Heart left ventricle (tissue), 16 donors: ENCODE measurements at regions not wholly inside any gene's neighbourhood (a gene's known extent, or its start where the extent isn't known, plus 50 kb on each side); places are given as distances from the start of the nearest gene placed in this dataset.

Source experiments
- ATAC-seq, 4 donors: fragments of 200-7000 bp; cut with Tn5 transposase; one replicate each; pipeline ENCODE4 v1.9.1; 2020 to 2022; ENCODE audit warnings: moderate library complexity in 4 of 4, mild to moderate bottlenecking in 3 of 4, moderate number of reproducible peaks in 1 of 4
- DNase-seq, 5 donors: peaks; one replicate each; pipeline ENCODE4 v3.0.0-alpha.2; 2020
- H3K27ac ChIP-seq, 12 donors: fragments of 200-600 bp; sonication (generic) in 4 of 12; one replicate each; pipeline versions ENCODE4 v1.5.0 to v1.8.0; 2016 to 2022; ENCODE audit warnings: mild to moderate bottlenecking in 2 of 12
- H3K27me3 ChIP-seq, 9 donors: fragments of 200-600 bp; sonication (generic) in 2 of 9; one replicate each; pipeline versions ENCODE4 v1.5.1 to v1.8.0; 2016 to 2022; ENCODE audit warnings: mild to moderate bottlenecking in 3 of 9
- H3K36me3 ChIP-seq, 9 donors: fragments of 200-600 bp; sonication (generic) in 2 of 9; one replicate each; pipeline versions ENCODE4 v1.5.0 to v1.8.0; 2018 to 2022; ENCODE audit warnings: mild to moderate bottlenecking in 2 of 9
- H3K4me1 ChIP-seq, 12 donors: fragments of 200-600 bp; sonication (generic) in 4 of 12; one replicate each; pipeline versions ENCODE4 v1.5.0 to v1.8.0; 2016 to 2022; ENCODE audit warnings: mild to moderate bottlenecking in 3 of 12
- H3K4me3 ChIP-seq, 12 donors: fragments of 200-600 bp; sonication (generic) in 4 of 12; one replicate each; pipeline versions ENCODE4 v1.5.0 to v1.8.0; 2017 to 2022; ENCODE audit warnings: mild to moderate bottlenecking in 9 of 12, moderate library complexity in 4 of 12
- H3K9me3 ChIP-seq, 12 donors: fragments of 200-600 bp; sonication (generic) in 4 of 12; one replicate each; pipeline versions ENCODE4 v1.5.0 to v1.8.0; 2016 to 2022; ENCODE audit warnings: mild to moderate bottlenecking in 1 of 12
- POLR2A ChIP-seq, 2 donors: fragments of 450-650 bp; IDR thresholded peaks; one replicate each; pipeline ENCODE4 v1.6.1; 2017; ENCODE audit warnings: antibody characterized with exemption in 2 of 2, mild to moderate bottlenecking in 2 of 2, moderate library complexity in 2 of 2
- WGBS, 4 donors: extraction: QIAGEN DNeasy Blood & Tissue Kit in 2 of 4; methylation state at CpG; one replicate each; pipeline versions ENCODE4 v1.1.5 to v1.1.7; 2013 to 2018; 5-methylcytosine and 5-hydroxymethylcytosine counted together
- intact Hi-C, 10 donors: fragments of 100-400 bp; cut with DNase I; formaldehyde crosslinking; loops; one replicate each; pipeline versions ENCODE4 v1.11.1 to v1.14.2; 2022
- TF ChIP-seq, protein P1 (sequence below), 12 donors: fragments of 200-600 bp; sonication (generic) in 4 of 12; IDR thresholded peaks; one replicate each; pipeline versions ENCODE4 v1.5.0 to v1.8.0; 2018 to 2022; ENCODE audit warnings: antibody characterized with exemption in 12 of 12, mild to moderate bottlenecking in 5 of 12
- donor health status: ischemic (EF 13 %, LVEDD 7.1; RV severe dilation, severe dysfunction).
- donor health status: healthy with polysubstance abuse.
- donor health status: DM: no; HTN: yes; CAD: no.
- donor health status: DM: no; HTN: no; CAD: no.
- donor health status: ischemic (EF 25% LVEDD 6.9; RV normal size, moderate dysfunction).
- donor health status: ischemic (EF 25% LVEDD 5.7; RV mildly dilated, moderate dysfunction).
- donor health status: healthy.
- donor health status: DM: yes; HTN: yes; CAD: no.
- donor health status: ischemic (EF 35%, LVEDD 5.7; RV mildly dilated, moderate dysfunction).
- donor health status: nonischemic (EF 11% LVEDD 7.7; RV severe dilation, severe dysfunction).
- donor health status: DM: yes; HTN: yes; CAD: no.
- donor health status: PGD.
- donor health status: ischemic (EF 29% LVEDD 5.4; RV normal size, mild dysfunction).
- donor health status: nonischemic (EF 23%, LVEDD 6.1; RV moderate dilation, normal function).

GRCh38 chr1:238672262-238672661 lies 714.1 kb upstream of the CHRM3 start:
- intact Hi-C loops, result no loop called here
- Histone ChIP-seq H3K27me3 (no peaks in the 10 kb centered on the region), H3K27ac (no peak overlapping the region), H3K4me1 (no peaks in the 10 kb centered on the region), H3K9me3 (no peaks in the 10 kb centered on the region), H3K36me3 (no peaks in the 10 kb centered on the region), H3K4me3 (no peak overlapping the region)
- no peak for TF ChIP-seq POLR2A (IDR thresholded peaks at IDR 0.05)
- TF ChIP-seq, protein P1, sequence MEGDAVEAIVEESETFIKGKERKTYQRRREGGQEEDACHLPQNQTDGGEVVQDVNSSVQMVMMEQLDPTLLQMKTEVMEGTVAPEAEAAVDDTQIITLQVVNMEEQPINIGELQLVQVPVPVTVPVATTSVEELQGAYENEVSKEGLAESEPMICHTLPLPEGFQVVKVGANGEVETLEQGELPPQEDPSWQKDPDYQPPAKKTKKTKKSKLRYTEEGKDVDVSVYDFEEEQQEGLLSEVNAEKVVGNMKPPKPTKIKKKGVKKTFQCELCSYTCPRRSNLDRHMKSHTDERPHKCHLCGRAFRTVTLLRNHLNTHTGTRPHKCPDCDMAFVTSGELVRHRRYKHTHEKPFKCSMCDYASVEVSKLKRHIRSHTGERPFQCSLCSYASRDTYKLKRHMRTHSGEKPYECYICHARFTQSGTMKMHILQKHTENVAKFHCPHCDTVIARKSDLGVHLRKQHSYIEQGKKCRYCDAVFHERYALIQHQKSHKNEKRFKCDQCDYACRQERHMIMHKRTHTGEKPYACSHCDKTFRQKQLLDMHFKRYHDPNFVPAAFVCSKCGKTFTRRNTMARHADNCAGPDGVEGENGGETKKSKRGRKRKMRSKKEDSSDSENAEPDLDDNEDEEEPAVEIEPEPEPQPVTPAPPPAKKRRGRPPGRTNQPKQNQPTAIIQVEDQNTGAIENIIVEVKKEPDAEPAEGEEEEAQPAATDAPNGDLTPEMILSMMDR (IDR thresholded peaks at IDR 0.05), result no peak
- 7 to 23% (median 12%) methylated on average over 4 of the region's 4 CpGs for WGBS, 4 donors
- ATAC-seq (no peak), DNase-seq (no peak)

DNA sequence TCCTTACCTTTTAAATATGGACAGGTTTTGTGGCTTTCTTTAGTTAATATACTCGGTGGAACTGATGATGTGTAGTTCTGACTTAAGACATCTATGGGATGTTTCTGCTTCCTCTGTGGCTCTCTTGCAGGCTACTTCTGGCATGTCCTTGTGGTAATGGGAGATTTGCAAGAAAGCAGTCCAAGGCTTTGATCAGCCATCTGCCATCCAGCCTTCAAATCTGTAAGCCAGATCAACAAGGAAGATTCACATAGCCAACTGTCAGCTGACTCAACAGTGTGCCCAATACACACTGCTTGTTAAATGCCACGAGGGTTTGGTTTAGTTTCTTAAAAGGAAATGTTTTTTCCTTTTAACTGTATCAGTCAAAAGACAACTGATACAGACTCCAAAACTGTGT lies 722.2 kb upstream of the CHRM3 start:
- DNase-seq (no peak), ATAC-seq (no peak)
- H3K4me3 ChIP-seq, result no peak overlapping the region
- no peak for TF ChIP-seq POLR2A (IDR thresholded peaks at IDR 0.05)
- TF ChIP-seq, protein P1 (IDR thresholded peaks at IDR 0.05), result no peak
- no peaks in the 10 kb centered on the region for H3K36me3 ChIP-seq
- peaks cover 0 to 8% (median 0%) of the 10 kb centered on the region in 12 donors for H3K9me3 ChIP-seq
- H3K4me1 ChIP-seq, result no peaks in the 10 kb centered on the region
- intact Hi-C loops, result no loop called here
- H3K27ac ChIP-seq, result no peak overlapping the region
- 49 to 65% (median 54%) methylated on average over 2 of the region's 2 CpGs for WGBS, 4 donors
- no peaks in the 10 kb centered on the region for H3K27me3 ChIP-seq

- Histone ChIP-seq H3K9me3 (peaks cover 0 to 7% (median 0%) of the 10 kb centered on the region in 12 donors), H3K4me1 (no peaks in the 10 kb centered on the region), H3K27ac (no peak overlapping the region), H3K4me3 (no peak overlapping the region), H3K36me3 (no peaks in the 10 kb centered on the region), H3K27me3 (no peaks in the 10 kb centered on the region)
- DNase-seq, result no peak
- TF ChIP-seq, protein P1 (IDR thresholded peaks at IDR 0.05), result no peak
- no peak for TF ChIP-seq POLR2A (IDR thresholded peaks at IDR 0.05)
- 43 to 75% (median 51%) methylated on average over 1 of the region's 1 CpG for WGBS, 4 donors
- ATAC-seq, result no peak
- intact Hi-C loops, result no loop called here
Observed at GRCh38 chr1:238660849-238661248, 725.5 kb upstream of the CHRM3 start.

DNA sequence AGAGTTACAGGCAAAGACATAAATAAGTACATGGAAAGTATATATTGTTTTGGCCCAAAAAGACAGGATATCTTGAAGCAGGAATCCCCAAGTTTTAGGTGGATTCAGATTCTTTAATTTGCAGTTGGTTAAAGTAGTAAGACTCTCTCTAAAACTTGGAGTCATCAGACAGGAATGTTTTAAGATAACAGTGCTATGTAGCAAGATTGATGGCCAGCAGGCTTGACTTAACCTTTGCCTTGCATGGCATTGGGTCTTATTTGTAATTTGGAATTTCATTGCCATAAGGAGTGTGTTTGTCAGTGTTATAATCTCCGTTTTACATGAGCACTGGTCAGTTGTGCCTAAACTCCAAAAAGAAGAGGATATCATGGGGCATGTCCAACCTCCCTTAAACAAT lies 727.6 kb upstream of the CHRM3 start:
- intact Hi-C loops, result no loop called here
- ATAC-seq, result no peak
- TF ChIP-seq, protein P1 (IDR thresholded peaks at IDR 0.05), result no peak
- TF ChIP-seq POLR2A (IDR thresholded peaks at IDR 0.05), result no peak
- Histone ChIP-seq H3K9me3 (peaks cover 0 to 7% (median 0%) of the 10 kb centered on the region in 12 donors), H3K27me3 (no peaks in the 10 kb centered on the region), H3K27ac (no peak overlapping the region), H3K4me3 (no peak overlapping the region), H3K36me3 (no peaks in the 10 kb centered on the region), H3K4me1 (no peaks in the 10 kb centered on the region)
- DNase-seq, result no peak
- WGBS, 4 donors, result 24 to 46% (median 38%) methylated on average over 1 of the region's 1 CpG
